ENCODE measurements at regions not wholly inside any gene's neighbourhood (a gene's known extent, or its start where the extent isn't known, plus 50 kb on each side); places are given as distances from the start of the nearest gene placed in this dataset.

GRCh38 chrX:63506320-63506719 is 155.2 kb upstream of the SPIN4 start:
- TF ChIP-seq POLR2A (IDR thresholded peaks at IDR 0.05) (no peak), CTCF (IDR thresholded peaks at IDR 0.05) (peak in 2 of 4 experiments; percentile 11 to 12)

Measured in uterus (tissue), 2 donors.